GM21723 (cell line): ENCODE measurements at regions not wholly inside any gene's neighbourhood (a gene's known extent, or its start where the extent isn't known, plus 50 kb on each side); places are given as distances from the start of the nearest gene placed in this dataset.

ENCODE experiments used
- ATAC-seq: cut with Tn5 transposase; IDR thresholded peaks from one replicate; pipeline ENCODE4 v1.9.1; 2021; ENCODE audit warnings: mild to moderate bottlenecking, moderate library complexity; ENCODE audit not compliant: unreplicated experiment

DNA sequence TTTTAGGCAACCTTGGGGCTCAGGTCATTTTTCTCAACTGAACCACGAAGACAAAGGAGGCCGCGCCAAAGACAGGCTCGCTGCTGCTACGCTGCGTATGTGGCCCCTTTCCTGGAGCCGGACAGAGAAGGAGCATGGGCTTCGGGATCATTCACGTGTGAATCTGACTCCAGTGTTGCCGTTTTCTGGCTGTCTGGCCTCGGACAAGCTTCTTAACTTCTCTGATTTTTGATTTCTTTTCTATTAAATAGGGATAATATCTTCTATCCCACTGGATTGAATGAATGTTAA, 50.8 kb upstream of the ZNF366 start:
- ATAC-seq = no peak

DNA sequence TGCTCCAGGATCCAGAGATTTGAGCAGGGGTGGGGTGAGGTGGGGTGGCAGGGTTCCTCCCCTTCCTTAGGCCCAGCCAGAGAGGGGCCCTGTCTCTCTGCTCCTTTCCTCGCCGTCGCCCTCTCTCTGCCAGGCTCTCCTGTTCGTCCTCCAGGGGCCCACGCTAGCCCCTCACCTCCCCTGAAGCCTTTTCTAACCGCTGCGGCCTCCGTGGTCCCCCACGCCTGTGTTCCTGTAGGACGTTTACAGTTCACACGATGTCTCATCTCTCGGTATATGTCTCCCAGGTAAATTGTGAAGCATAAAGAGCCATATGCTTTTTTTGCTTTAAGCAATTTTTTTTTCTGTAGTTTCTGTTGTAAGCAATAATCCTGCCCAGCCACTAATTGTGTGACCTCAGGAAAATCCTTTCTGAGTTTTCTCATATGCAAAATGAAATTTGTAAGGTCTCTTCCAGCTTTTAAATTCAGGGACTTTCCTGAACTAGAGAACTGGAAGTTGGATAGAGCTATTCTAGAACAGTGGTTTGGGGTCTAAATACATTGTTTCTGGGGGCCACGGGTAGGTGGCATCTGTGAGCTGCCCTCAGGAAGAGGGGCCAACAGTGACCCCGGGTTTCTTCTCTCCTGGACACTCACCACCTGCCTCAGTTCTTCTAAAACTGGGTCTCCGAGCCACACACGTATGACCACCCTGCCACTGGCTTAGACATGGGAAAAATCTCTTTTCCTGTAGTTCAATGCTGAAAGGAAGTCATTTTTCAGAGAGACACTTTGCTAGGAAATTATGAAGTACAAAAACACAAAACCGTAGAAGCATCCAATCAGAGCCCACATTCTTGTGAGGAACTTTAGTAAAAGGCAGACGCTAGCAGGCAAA, 50.2 kb upstream of the ZNF366 start:
- ATAC-seq = peak; percentile 7
